Fibroblast of gingiva (primary cell): ENCODE measurements at regions not wholly inside any gene's neighbourhood (a gene's known extent, or its start where the extent isn't known, plus 50 kb on each side); places are given as distances from the start of the nearest gene placed in this dataset.

ENCODE experiments used
- DNase-seq: peaks from one replicate; pipeline ENCODE4 v3.0.0-alpha.2; 2011; ENCODE audit warnings: low read depth

GRCh38 chr13:107743526-107743925 lies 471.8 kb downstream of the LIG4 start:
- DNase-seq, result no peak

GRCh38 chr13:107743100-107743499 lies 472.2 kb downstream of the LIG4 start:
- no peak for DNase-seq

- DNase-seq, result no peak
Measured at GRCh38 chr13:107742544-107742943, 472.8 kb downstream of the LIG4 start.

- DNase-seq, result no peak
Measured at GRCh38 chr13:107738004-107738403, 477.3 kb downstream of the LIG4 start.

GRCh38 chr13:107736731-107737130 lies 478.6 kb downstream of the LIG4 start:
- DNase-seq, result no peak

GRCh38 chr13:107736170-107736569 lies 479.2 kb downstream of the LIG4 start:
- DNase-seq, result no peak

GRCh38 chr13:107734891-107735625 lies 480.3 kb downstream of the LIG4 start:
- DNase-seq, result no peak

GRCh38 chr13:107733276-107733675 lies 482.1 kb downstream of the LIG4 start:
- DNase-seq, result no peak

GRCh38 chr13:107730813-107731212 lies 484.5 kb downstream of the LIG4 start:
- DNase-seq, result peak; percentile 62

GRCh38 chr13:107721125-107721869 lies 494.0 kb downstream of the LIG4 start:
- DNase-seq, result no peak

GRCh38 chr13:107716741-107717140 lies 498.6 kb downstream of the LIG4 start:
- DNase-seq, result no peak

GRCh38 chr13:107716241-107716640 lies 499.1 kb downstream of the LIG4 start:
- no peak for DNase-seq

GRCh38 chr13:107715496-107715895 lies 499.8 kb downstream of the LIG4 start:
- DNase-seq, result no peak

- no peak for DNase-seq
Measured at GRCh38 chr13:107713314-107713713, 502.0 kb downstream of the LIG4 start.

- DNase-seq, result no peak
Measured at GRCh38 chr13:107712145-107712860, 503.0 kb downstream of the LIG4 start.

GRCh38 chr13:107690181-107690580 lies 525.2 kb downstream of the LIG4 start:
- DNase-seq, result no peak

GRCh38 chr13:107685876-107686275 lies 529.5 kb downstream of the LIG4 start:
- DNase-seq, result no peak

GRCh38 chr13:107681600-107681999 lies 533.7 kb downstream of the LIG4 start:
- no peak for DNase-seq

- DNase-seq, result no peak
Measured at GRCh38 chr13:107680115-107680514, 535.2 kb downstream of the LIG4 start.

- DNase-seq, result no peak
Measured at GRCh38 chr13:107678075-107678689, 537.2 kb downstream of the LIG4 start.

- no peak for DNase-seq
Measured at GRCh38 chr13:107675847-107676550, 539.3 kb downstream of the LIG4 start.
